OCI-LY3 (cell line): ENCODE measurements at regions not wholly inside any gene's neighbourhood (a gene's known extent, or its start where the extent isn't known, plus 50 kb on each side); places are given as distances from the start of the nearest gene placed in this dataset.

Source experiments
- H2AFZ ChIP-seq: fragments of 200-600, 300-600 bp; shearing (Covaris generic); 2 replicates; pipeline ENCODE4 v1.6.0; 2014; ENCODE audit warnings: antibody characterized with exemption, low read depth, low read length
- H3K27ac ChIP-seq: fragments of 200-600, 300-600 bp; sonication (generic); 2 replicates; pipeline ENCODE4 v1.5.1; 2014; ENCODE audit warnings: mild to moderate bottlenecking, low read length, moderate library complexity, mixed read lengths
- H3K27me3 ChIP-seq: fragments of 200-600, 300-600 bp; sonication (generic); 2 replicates; pipeline ENCODE4 v1.6.1; 2014; ENCODE audit warnings: low read depth, low read length, mixed read lengths
- H3K36me3 ChIP-seq: fragments of 200-600, 300-600 bp; sonication (generic); replicated peaks from 2 replicates; pipeline ENCODE3; 2014; ENCODE audit warnings: low read depth, low read length, mixed read lengths
- H3K4me1 ChIP-seq: fragments of 300-600, 200-600 bp; sonication (generic); 2 replicates; pipeline ENCODE4 v1.6.1; 2014; ENCODE audit warnings: low read length, mixed read lengths
- H3K4me2 ChIP-seq: fragments of 200-600, 300-600 bp; sonication (generic); 2 replicates; pipeline ENCODE4 v1.6.1; 2014; ENCODE audit warnings: low read length, mixed read lengths
- H3K4me3 ChIP-seq: fragments of 300-600, 200-600 bp; sonication (generic); 2 replicates; pipeline ENCODE4 v1.5.1; 2014; ENCODE audit warnings: antibody characterized with exemption, mild to moderate bottlenecking, low read length, moderate library complexity
- H3K79me2 ChIP-seq: fragments of 300-600, 200-600 bp; shearing (Covaris generic); 2 replicates; pipeline ENCODE4 v1.6.1; 2014; ENCODE audit warnings: mild to moderate bottlenecking, low read length, mixed read lengths
- H3K9ac ChIP-seq: fragments of 300-600, 200-600 bp; shearing (Covaris generic); 2 replicates; pipeline ENCODE4 v1.6.0; 2014; ENCODE audit warnings: mild to moderate bottlenecking, low read length, moderate library complexity
- H3K9me3 ChIP-seq: fragments of 200-600, 300-600 bp; shearing (Covaris generic); 2 replicates; pipeline ENCODE4 v1.6.1; 2014; ENCODE audit warnings: low read length, mixed read lengths; ENCODE audit not compliant: insufficient read depth
- H4K20me1 ChIP-seq: fragments of 200-600, 300-600 bp; sonication (generic); 2 replicates; pipeline ENCODE4 v1.6.1; 2016; ENCODE audit warnings: low read length, mixed read lengths; ENCODE audit not compliant: insufficient read depth
- EZH2phosphoT487 ChIP-seq: fragments of 200-600 bp; shearing (Covaris generic); IDR thresholded peaks from 2 replicates; pipeline ENCODE4 v1.6.1; 2018; ENCODE audit warnings: antibody characterized with exemption, mixed run types, low read depth
- TF ChIP-seq, protein P1 (sequence below): fragments of 200-600, 300-600 bp; sonication (generic); IDR thresholded peaks from 2 replicates; pipeline ENCODE4 v1.5.1; 2014; ENCODE audit warnings: antibody characterized with exemption, low read length, low read depth

- Histone ChIP-seq H3K4me2 (no peak overlapping the region), H3K9ac (no peak overlapping the region), H3K9me3 (no peaks in the 10 kb centered on the region), H4K20me1 (no peaks in the 10 kb centered on the region), H3K27me3 (no peaks in the 10 kb centered on the region), H3K4me3 (no peak overlapping the region), H3K36me3 (no peaks in the 10 kb centered on the region), H3K4me1 (no peaks in the 10 kb centered on the region), H2AFZ (no peak overlapping the region), H3K27ac (no peak overlapping the region), H3K79me2 (no peaks in the 10 kb centered on the region)
- TF ChIP-seq EZH2phosphoT487 = no peak
- TF ChIP-seq, protein P1, sequence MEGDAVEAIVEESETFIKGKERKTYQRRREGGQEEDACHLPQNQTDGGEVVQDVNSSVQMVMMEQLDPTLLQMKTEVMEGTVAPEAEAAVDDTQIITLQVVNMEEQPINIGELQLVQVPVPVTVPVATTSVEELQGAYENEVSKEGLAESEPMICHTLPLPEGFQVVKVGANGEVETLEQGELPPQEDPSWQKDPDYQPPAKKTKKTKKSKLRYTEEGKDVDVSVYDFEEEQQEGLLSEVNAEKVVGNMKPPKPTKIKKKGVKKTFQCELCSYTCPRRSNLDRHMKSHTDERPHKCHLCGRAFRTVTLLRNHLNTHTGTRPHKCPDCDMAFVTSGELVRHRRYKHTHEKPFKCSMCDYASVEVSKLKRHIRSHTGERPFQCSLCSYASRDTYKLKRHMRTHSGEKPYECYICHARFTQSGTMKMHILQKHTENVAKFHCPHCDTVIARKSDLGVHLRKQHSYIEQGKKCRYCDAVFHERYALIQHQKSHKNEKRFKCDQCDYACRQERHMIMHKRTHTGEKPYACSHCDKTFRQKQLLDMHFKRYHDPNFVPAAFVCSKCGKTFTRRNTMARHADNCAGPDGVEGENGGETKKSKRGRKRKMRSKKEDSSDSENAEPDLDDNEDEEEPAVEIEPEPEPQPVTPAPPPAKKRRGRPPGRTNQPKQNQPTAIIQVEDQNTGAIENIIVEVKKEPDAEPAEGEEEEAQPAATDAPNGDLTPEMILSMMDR = no peak
Observed at GRCh38 chr6:169902604-169903003, 151.2 kb downstream of the ERMARD start.

GRCh38 chr6:169902070-169902469 lies 150.6 kb downstream of the ERMARD start:
- Histone ChIP-seq H3K4me2 (no peak overlapping the region), H2AFZ (no peak overlapping the region), H3K9ac (no peak overlapping the region), H3K36me3 (no peaks in the 10 kb centered on the region), H3K27me3 (no peaks in the 10 kb centered on the region), H3K4me3 (no peak overlapping the region), H3K79me2 (no peaks in the 10 kb centered on the region), H3K27ac (no peak overlapping the region), H4K20me1 (no peaks in the 10 kb centered on the region), H3K9me3 (no peaks in the 10 kb centered on the region), H3K4me1 (no peaks in the 10 kb centered on the region)
- TF ChIP-seq, protein P1 = no peak
- TF ChIP-seq EZH2phosphoT487 = no peak

DNA sequence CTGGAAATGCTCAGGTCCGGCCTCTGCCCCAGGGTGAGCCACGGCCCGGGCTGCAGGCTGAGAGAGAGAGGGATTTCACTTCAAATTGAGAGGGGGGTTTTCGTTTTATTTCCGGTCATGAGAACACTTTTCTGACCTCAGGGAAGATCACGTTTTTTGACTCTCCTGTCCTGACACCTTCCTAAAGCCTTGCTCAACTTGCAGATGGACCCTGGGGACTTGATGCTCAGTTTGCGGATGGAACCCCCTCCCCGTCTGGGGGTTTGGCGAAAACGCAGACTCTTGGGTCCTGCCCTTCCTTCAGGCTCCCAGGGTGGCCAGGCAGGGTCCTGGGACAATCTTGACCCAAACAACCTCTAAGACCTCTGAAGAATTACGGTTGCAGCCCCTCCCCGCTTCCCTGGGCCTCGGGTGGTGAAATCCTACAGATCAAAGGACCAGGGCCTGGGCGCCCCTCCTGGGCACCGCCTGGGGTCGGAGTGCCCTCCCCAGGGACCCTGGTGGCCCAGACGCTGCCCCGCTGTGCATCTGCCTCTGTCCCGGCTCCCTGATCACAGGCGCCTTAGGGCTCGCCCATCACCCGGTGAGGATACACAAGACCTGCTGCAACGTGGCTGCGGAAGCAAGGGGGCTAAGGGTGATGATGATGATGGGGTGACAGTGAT lies 148.2 kb downstream of the ERMARD start:
- Histone ChIP-seq H3K4me2 (no peak overlapping the region), H3K9me3 (no peaks in the 10 kb centered on the region), H3K36me3 (no peaks in the 10 kb centered on the region), H3K27me3 (no peaks in the 10 kb centered on the region), H2AFZ (no peak overlapping the region), H3K79me2 (no peaks in the 10 kb centered on the region), H3K4me3 (no peak overlapping the region), H4K20me1 (no peaks in the 10 kb centered on the region), H3K27ac (no peak overlapping the region), H3K4me1 (no peaks in the 10 kb centered on the region), H3K9ac (no peak overlapping the region)
- no peak for TF ChIP-seq EZH2phosphoT487
- TF ChIP-seq, protein P1 = no peak

DNA sequence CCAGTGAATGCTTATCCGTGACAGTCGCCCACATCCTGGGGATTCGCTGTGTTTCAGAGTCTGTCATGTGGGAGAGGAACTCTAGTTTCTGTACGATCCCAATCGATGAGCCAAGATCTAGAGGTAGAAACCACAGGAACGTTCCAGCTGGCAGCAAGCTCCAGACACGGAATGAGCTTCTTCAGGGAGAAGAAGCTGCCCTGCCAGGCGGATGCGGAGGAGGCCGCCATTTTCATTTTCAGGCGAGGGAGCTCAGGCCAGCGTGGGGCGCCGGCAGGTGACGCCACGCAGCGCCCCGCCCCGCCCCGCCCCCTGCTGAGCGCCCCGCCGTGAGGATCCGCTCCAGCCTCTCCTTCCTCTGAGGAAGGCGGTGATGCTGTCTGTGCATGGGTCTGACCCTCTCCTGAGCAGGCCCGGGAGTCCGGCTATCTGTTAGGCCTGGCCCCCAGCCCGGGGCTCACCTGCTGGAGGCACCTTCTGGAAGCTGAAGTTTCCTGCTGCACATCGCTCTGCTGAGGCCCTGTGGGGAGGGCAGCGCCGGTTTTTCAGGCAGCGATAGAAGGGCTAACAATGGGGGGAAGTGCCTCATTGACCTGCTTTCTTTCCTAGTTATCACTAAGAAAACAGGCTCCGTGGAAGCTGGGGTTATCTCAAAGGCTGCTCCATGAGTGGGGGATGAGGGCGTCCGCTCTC lies 147.5 kb downstream of the ERMARD start:
- H3K9ac ChIP-seq = no peak overlapping the region
- H3K9me3 ChIP-seq = no peaks in the 10 kb centered on the region
- no peak overlapping the region for H3K27ac ChIP-seq
- H4K20me1 ChIP-seq = no peaks in the 10 kb centered on the region
- H3K27me3 ChIP-seq = no peaks in the 10 kb centered on the region
- no peak overlapping the region for H2AFZ ChIP-seq
- H3K4me2 ChIP-seq = no peak overlapping the region
- no peaks in the 10 kb centered on the region for H3K4me1 ChIP-seq
- H3K4me3 ChIP-seq = no peak overlapping the region
- H3K79me2 ChIP-seq = no peaks in the 10 kb centered on the region
- no peaks in the 10 kb centered on the region for H3K36me3 ChIP-seq
- TF ChIP-seq EZH2phosphoT487 = no peak
- TF ChIP-seq, protein P1 = no peak
